GM18499 (cell line): ENCODE measurements at regions not wholly inside any gene's neighbourhood (a gene's known extent, or its start where the extent isn't known, plus 50 kb on each side); places are given as distances from the start of the nearest gene placed in this dataset.
A peak's percentile ranks its signal among the peaks of the same experiment; 100 is the strongest.

Experiments used
- ATAC-seq: cut with Tn5 transposase; IDR thresholded peaks from one replicate; pipeline ENCODE4 v1.9.1; 2021; ENCODE audit warnings: moderate number of reproducible peaks; ENCODE audit not compliant: insufficient read depth, unreplicated experiment

- peak; percentile 52 for ATAC-seq
These were observed 55.6 kb downstream of the ZNF281 start for GRCh38 chr1:200354243-200354642.

- no peak for ATAC-seq
These were observed 56.6 kb downstream of the ZNF281 start for GRCh38 chr1:200353232-200353631.

- peak; percentile 57 for ATAC-seq
These were observed 57.8 kb downstream of the ZNF281 start for GRCh38 chr1:200351826-200352549.

- no peak for ATAC-seq
These were observed 58.4 kb downstream of the ZNF281 start for GRCh38 chr1:200351425-200351824.

- no peak for ATAC-seq
These were observed 63.1 kb downstream of the ZNF281 start for GRCh38 chr1:200346700-200347099.

- ATAC-seq, result no peak
These were observed 64.3 kb downstream of the ZNF281 start for GRCh38 chr1:200345520-200345919.

- no peak for ATAC-seq
These were observed 66.0 kb downstream of the ZNF281 start for GRCh38 chr1:200343874-200344273.

- ATAC-seq, result no peak
These were observed 67.1 kb downstream of the ZNF281 start for GRCh38 chr1:200342511-200343311.

- no peak for ATAC-seq
These were observed 71.4 kb downstream of the ZNF281 start for GRCh38 chr1:200338451-200338850.

GRCh38 chr1:200337831-200338230, 72.0 kb downstream of the ZNF281 start:
- ATAC-seq, result no peak

- no peak for ATAC-seq
These were observed 72.4 kb downstream of the ZNF281 start for GRCh38 chr1:200337410-200337809.

- no peak for ATAC-seq
These were observed 72.9 kb downstream of the ZNF281 start for GRCh38 chr1:200336901-200337391.

- ATAC-seq, result no peak
These were observed 73.6 kb downstream of the ZNF281 start for GRCh38 chr1:200336101-200336845.

GRCh38 chr1:200334661-200335256, 75.1 kb downstream of the ZNF281 start:
- no peak for ATAC-seq

GRCh38 chr1:200333329-200333728, 76.5 kb downstream of the ZNF281 start:
- no peak for ATAC-seq

GRCh38 chr1:200332716-200333115, 77.1 kb downstream of the ZNF281 start:
- ATAC-seq, result no peak

- no peak for ATAC-seq
These were observed 79.0 kb downstream of the ZNF281 start for GRCh38 chr1:200330741-200331428.

- ATAC-seq, result no peak
These were observed 80.5 kb downstream of the ZNF281 start for GRCh38 chr1:200329208-200329882.

- ATAC-seq, result no peak
These were observed 81.5 kb downstream of the ZNF281 start for GRCh38 chr1:200328379-200328778.
